Fibroblast of skin of scalp (primary cell): ENCODE measurements at regions not wholly inside any gene's neighbourhood (a gene's known extent, or its start where the extent isn't known, plus 50 kb on each side); places are given as distances from the start of the nearest gene placed in this dataset.
"Not testable (repeated sequence)": the region's sequence is repeated elsewhere in the genome, so short reads cannot be mapped to it uniquely, and the experiment has no call there.

ENCODE experiments used
- DNase-seq: peaks from one replicate; pipeline ENCODE4 v3.0.0-alpha.2; 2013

DNA sequence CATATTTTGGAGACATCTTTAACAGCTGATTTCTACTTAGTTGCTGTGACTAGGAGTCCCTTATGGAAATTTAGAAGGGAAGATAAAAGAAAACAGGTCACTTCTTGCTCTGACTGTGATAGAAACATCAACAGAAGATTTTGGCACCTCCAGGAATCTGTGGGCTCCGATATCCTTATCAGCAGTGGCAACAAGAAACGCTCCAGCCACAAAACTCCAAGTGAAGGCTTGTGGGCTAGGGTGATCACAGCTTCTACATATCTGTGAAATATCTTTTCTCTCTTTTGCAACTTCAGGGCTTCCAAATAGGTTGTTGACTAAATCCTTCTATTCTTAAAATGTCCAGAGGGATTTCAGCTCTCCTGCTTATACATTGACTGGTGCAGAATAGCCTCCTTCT, 1625.5 kb upstream of the CDH6 start:
- DNase-seq: no peak

DNA sequence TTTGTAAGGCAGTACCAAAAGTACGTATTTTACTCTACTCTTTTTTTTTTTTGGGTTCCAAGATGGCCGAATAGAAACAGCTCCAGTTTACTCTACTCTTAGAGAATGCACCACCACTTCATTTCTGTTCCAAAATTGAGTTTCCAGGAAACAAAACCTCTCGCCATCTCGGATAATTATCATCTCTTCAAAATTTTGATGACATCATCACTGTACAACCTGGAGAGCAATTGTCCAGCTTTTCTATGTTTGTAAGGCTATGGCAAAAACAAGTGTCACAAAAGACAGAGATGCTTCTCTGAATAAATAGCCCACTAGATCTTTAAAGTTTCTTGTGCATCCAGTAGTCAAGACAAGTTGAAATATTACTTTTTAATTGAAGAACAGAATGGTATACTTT, 1631.9 kb upstream of the CDH6 start:
- no peak for DNase-seq

- no peak for DNase-seq
Measured at GRCh38 chr5:29550523-29550922, 1643.0 kb upstream of the CDH6 start.

DNA sequence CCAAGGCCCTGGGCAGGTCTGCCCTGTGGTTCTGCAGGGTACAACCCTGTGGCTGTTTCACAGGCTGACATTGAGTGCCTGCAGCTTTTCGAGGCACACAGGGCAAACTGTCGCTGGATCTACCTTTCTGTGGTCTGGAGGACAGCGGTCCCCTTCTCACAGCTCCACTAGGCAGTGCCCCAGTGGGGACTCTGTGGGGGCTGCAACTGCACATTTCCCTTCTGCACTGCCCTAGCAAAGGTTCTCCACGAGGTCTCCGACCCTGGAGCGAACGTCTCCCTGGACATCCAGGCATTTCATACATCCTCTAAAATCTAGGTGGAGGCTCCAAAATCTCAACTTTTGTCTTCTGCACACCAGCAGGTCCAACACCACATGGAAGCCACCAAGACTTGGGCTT, 1645.2 kb upstream of the CDH6 start:
- DNase-seq: no peak

DNA sequence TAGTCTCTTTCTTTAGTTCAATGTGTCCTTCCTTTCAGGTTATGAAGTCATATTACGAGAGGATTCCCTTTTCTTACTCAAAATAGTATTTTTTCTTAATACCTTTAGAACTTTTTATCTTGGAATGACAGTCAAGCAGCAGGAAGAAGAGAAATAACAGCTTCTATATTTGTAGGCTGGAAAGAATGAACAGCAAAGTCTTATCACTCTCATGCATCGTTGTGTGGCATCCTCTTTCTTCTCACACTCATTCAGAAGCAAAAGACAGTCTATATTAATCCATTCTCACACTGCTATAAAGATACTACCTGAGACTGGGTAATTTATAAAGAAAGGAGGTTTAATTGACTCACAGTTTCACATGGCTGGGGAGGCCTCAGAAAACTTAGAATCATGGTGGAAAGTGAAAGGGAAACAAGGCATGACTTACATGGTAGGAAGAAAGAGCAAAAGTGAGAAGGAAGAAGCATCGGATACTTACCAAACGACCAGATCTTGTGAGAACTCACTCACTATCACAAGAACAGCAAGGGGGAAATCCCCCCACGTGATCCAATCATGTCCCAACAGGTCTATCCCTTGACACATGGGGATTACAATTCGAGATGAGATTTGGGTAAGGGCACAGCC, 1646.1 kb upstream of the CDH6 start:
- no peak for DNase-seq

DNA sequence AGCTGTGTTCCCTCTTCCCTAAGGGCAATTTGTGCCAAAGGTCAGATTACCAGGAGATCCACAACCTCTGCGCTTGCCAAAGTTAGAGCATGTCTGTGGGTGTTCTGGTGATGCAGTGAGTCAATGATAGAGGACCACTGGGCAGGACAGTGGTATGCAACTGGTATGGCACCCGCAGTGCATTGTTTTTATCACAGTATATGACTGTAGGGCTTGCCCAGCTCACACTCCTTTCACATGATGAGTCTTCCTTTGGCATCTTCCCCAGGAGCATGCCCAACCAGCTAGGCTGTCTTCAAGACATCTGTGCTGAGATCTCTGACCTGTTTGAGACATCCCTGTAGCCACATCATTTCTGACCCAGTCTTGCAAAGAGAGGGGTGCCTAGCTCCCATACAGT, 1650.0 kb upstream of the CDH6 start:
- no peak for DNase-seq

- DNase-seq: no peak
Measured at GRCh38 chr5:29524227-29524626, 1669.3 kb upstream of the CDH6 start.

DNA sequence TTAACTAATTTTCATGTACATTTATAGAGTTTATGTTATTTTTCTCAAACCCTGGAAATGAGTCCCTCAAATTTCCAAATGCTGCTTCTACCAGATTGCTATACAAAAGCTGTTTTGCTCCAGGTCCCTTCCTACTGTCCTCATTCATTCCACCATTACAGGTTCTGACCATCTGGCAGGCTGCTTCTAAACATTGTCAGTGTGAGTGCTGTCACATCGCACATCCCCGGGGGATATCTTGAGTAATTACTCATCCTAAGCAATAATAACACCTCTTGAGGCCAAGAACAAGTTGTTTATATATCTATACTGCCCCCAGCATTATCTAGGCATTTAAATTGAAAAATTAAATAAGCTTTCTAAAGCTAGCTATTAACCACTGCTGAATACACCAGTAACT, 1675.3 kb upstream of the CDH6 start:
- no peak for DNase-seq

DNA sequence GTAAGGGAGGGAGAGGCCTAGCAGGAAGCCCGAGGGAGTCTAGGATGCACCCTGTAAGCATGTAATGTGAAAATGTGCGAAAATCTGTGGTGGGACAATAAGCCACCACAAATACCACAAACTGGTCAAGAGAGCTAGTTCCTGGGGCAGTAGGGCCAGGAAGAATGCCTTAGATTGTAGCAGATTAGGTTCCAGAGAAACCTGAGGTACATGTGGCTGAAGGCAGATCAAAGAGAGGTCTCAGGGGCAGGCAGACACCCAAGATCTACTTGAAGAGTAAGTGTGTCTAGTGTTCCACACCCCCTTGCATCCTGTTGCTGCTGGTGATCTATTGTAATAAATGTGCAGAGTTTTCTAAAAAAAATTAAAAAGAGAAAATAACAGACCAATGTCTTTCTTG, 1677.3 kb upstream of the CDH6 start:
- DNase-seq: no peak

DNA sequence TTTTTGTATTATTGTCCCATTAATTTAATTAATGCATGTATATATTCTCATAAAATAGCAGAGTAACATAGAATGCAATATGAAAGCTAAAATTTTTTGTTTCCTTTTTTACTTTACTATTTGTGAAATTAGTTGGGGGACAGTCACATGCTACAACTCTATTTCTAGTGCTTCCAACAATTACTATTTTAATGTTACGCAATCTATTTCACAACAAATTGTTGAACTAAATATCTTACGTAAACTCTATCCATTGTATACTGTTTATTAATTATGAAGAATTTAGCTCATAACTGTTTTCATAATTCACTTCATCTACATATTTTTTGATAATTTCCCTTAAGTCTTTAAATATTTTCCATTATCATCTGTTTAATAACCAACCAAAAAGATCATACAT, 1685.4 kb upstream of the CDH6 start:
- no peak for DNase-seq

GRCh38 chr5:29504411-29504810, 1689.1 kb upstream of the CDH6 start:
- no peak for DNase-seq

GRCh38 chr5:29498860-29499259, 1694.6 kb upstream of the CDH6 start:
- DNase-seq: no peak

GRCh38 chr5:29498412-29498811, 1695.1 kb upstream of the CDH6 start:
- DNase-seq: no peak

GRCh38 chr5:29485333-29485732, 1708.2 kb upstream of the CDH6 start:
- no peak for DNase-seq

DNA sequence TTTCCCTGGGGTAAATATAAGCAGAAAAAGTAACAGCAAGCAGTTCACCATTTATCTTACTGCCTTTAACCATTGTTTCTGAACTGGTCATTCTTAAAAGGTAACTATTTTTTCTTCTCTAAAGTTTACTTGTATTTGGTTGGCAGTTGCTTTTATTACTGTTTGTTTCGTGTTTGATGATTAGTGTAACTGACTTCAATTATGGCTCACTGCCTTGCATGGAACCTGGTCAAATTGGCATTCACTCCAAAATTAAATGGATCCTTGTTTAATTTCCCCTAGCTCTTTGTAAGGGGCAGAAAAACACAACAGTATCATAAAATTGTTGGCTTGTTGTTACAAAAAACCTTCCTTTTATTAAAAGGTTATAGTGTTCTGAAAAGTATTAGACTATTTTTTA, 1723.9 kb upstream of the CDH6 start:
- no peak for DNase-seq

DNA sequence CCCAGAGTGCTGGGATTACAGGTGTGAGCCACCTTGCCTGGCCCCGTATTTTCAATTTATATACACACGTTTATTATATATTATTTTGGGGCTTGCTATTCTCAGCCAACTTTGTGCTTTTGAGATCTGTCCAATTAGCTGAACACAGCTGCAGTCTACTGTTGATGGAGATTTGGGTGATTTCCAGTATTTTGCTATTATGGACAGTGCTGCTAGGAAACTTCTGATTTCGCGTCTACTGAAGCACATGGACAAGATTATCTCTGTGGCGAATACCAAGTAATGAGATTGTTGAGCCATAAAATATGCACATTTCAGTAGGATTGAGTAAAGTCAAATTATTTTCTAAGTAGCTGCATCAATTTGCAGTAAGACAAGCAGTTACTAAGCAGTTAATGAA, 1731.2 kb upstream of the CDH6 start:
- no peak for DNase-seq

- no peak for DNase-seq
Measured at GRCh38 chr5:29460971-29461559, 1732.4 kb upstream of the CDH6 start.

- not testable (repeated sequence) for DNase-seq
Measured at GRCh38 chr5:29451004-29451403, 1742.5 kb upstream of the CDH6 start.

DNA sequence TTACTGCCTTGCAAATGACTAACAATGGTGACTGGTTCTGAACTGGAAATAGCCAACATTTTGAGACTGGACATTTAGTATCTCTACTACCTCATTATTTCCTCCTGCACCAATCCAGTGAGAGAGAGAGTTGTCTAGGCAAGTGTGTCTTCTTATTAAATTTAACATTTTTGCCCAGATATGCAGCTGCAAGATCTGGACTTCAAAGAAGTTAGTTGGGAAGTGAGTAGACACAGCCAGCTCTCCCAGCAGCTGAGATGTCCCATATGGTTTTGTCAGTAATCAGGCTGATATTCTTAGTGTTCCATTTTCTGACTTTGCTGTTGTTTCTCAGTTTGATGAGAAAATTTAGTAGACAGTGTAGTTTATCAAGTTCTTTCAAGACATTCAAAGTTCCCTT, 1778.8 kb upstream of the CDH6 start:
- no peak for DNase-seq

GRCh38 chr5:29412979-29413378, 1780.5 kb upstream of the CDH6 start:
- DNase-seq: no peak

DNA sequence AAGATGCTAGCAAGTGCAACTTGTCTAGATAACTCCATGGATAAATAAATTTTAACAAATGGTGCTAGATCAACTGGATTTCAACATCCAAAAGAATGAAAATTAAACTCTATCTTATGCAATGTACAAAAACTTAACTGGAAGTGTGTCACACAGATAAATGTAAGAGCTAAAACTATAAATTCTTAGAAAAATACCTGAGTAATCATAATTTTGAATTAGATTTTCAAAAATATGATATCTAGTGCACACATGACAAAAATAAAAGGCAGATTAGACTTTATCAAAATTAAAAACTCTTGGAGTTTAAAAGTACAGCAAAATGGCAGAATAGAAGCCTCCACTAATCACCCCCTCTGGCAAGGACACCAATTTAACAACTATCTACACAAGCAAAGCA, 1791.2 kb upstream of the CDH6 start:
- no peak for DNase-seq

DNA sequence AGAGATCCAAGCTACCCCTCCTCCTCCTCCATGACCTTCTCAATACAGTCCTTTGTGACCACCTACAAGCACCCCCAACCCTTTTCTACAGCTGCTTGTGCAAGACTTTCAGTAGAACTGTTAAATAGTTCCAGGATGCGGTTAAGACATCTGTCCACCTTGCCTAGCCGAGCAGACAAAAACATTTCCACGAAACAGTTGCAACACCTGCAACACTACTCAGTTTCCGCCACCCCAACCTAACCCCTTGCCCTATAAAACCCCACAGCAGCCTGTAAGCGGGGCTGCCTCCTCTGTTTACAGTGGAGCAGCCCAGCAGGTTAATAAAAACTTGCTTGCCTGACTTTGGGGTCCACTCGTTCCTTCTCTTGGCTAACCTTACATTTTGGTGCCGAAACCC, 1803.5 kb upstream of the CDH6 start:
- DNase-seq: no peak

DNA sequence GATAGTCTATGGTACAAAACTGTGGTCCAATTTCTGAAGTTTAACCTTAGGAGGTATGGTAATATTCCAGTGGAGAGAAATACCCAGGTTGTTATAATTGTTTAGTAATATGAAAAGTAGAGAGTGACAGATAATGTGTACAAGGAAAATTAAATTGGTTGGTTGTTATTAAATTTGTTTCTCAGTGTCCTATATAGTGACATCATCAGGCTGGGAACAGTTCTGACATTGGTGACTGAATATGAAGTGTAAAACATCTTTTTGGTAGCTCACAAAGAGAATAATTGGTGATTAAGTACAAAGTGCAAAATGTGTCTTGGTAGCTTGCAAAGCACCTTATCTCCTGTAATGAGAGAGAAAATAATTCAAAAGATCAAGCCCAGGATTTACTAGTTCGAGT, 1806.1 kb upstream of the CDH6 start:
- DNase-seq: no peak

- no peak for DNase-seq
Measured at GRCh38 chr5:29382780-29383179, 1810.7 kb upstream of the CDH6 start.

DNA sequence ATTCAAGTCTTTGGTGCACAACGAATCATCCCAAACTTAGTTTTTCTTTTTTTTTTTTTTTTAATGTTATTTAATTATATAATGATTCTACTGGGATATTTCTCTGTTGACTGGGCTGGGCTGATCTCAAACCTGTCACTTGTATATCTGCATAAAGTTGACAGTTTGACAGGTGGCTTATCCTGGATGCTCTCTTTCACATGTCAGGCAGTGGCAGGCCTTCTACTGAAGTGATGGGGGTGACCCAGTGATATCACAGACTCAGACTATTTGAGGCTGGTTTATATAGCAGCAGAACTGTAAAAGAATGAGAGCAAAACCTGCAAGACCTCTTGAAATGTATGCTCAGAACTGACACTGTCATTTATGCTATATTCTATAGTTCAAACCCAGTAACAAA, 1813.5 kb upstream of the CDH6 start:
- no peak for DNase-seq
